Dedifferentiated amniotic fluid mesenchymal stem cell (primary cell): ENCODE measurements at regions not wholly inside any gene's neighbourhood (a gene's known extent, or its start where the extent isn't known, plus 50 kb on each side); places are given as distances from the start of the nearest gene placed in this dataset.

Experiments used
- DNase-seq: peaks from one replicate; pipeline ENCODE4 v3.0.0-alpha.2; 2016; ENCODE audit errors: extremely low spot score

DNA sequence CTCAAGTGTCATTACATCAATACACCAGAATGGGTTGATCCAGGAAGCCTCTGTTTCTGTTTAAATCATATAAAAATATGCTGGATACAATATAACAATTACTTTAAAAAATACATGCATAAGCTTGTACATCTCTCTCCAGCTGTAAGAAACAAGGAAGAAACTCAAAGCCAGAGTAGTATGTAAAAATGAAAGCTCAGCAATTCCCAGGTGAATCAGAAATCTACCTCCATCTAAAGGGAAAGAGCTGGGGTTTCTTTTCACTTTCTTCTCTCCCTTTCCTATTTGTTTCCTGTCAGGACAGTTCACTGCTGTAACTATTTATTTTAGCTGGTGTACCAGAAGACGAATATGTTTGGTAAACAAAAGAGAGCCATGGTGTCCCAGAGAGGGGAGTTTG, 301.0 kb upstream of the C1orf87 start:
- DNase-seq = no peak

DNA sequence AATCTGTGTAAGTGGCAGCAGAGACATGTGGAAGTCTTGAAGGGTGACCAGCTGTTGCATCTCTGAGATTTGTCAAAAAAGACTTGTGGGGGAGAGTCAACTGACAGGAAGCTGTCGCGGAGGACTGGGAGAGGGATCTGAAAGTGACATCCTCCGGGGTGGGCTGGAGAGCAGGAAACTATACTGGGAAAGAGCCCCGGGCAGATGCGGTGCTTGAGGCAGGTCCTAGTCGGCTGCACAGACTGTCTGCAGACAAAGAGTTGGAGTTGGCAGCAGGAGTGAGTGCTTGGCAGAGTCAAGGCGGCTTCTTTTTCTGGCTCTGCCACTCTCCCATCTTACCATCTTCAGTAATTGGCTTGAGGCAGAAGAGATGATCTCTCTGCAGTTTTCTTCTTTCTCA, 294.0 kb upstream of the C1orf87 start:
- no peak for DNase-seq

DNA sequence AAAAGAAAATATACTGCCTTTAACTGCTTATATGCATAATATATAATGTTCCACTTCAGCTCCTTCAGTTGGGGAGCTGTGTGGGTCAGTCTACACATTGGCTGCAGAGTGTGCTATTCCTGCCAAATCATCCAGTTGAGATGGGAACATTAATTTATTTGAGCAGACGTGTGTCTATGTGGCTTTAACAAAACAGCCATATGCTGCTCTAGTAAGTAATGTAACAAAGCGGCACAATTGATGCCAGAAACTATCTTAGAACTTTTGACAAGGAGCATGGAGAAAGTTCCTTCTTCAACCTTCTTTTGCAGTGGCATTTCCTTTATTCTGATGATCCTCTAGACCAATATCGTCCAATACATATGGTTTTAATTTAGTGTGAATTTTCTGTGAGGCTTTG, 285.9 kb upstream of the C1orf87 start:
- DNase-seq = no peak

DNA sequence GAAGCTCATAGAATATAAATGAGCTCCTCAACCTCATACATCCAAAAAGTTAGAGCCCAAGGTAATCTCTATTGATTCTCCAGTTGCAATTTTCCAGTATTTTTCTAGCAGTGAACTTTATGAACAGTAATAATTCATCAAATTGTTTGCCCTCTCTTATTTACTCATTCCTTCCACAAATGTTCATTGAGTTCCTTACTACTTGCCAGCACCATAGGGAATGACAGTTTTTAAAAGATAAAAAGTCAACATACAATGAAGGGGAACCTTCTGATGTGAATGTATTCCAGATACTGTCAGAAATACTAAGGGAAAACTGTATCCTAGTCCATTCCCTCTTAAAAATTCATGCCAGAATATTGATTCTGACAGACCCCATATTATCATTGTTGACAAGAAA, 277.0 kb upstream of the C1orf87 start:
- DNase-seq = no peak

DNA sequence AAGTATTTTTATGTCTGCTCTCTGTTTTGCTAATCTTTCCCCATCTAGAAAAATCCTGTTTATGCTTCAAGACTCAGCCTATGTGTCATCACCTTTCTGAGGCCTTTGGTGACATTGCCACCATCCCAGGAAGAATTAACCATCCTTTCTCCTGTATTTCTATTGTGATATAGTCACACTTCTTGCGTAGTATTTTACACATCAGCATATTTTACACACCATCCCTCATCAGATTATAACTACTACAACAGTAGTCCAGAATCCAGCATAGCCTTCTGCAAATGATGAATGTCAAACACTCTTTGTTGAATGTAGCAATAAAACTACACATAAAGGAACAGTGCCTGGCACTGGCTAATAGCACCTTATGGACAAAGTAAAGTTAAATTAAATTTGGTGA, 275.3 kb upstream of the C1orf87 start:
- DNase-seq = no peak

DNA sequence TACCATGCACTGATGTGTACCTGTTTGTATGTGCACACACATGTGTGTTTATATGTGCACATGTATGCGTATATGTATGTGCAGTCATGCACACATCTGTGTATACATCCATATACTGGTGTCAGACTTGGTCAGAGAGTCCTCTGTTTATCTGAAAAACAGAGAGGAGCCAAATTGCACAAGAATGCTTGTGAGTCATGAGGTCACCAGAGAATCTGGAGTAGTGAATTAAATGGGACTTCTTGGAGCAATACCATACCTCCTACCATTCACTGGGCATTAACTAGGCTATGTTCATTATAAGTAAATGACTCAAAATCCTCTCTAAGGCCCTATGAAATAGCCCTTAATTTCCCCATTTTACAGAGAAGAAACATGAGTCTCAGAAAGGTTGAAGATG, 272.1 kb upstream of the C1orf87 start:
- no peak for DNase-seq

DNA sequence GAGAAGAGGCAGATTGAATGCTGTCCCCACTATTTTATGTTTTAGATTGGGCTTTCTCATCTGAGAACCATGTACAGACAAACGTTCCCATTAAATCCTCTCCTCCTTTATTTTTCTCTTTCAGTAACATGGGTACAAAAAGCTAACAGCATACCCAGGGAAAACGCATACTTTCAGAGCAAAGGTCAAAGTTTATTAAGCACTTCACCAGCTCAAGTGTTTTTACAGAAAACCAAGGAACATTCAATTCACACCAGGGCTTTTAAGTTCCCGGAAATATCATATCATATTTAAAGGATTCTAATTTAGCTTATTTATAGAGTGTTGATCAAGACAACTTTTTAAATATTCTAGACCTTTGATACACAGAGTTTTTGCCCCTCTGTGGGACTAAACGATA, 271.5 kb upstream of the C1orf87 start:
- no peak for DNase-seq

DNA sequence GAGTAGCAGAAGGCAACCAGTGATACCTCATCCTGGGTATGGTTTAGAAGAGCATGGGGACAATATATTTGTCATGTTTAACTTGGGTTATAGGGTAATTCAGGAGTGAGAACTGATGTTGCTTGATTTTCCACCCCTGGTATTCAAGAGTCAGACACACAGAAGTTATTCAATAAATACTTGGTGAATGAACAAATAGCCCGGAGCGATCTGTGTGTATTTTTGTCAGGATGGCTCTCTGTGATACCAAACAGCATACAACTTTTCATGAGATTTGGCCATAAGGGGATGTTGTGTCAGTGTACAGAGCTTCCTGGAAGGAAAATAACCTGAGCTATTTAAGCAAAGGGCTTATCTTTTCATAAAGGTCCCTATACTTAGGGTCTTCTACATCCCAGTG, 270.2 kb upstream of the C1orf87 start:
- DNase-seq = no peak

DNA sequence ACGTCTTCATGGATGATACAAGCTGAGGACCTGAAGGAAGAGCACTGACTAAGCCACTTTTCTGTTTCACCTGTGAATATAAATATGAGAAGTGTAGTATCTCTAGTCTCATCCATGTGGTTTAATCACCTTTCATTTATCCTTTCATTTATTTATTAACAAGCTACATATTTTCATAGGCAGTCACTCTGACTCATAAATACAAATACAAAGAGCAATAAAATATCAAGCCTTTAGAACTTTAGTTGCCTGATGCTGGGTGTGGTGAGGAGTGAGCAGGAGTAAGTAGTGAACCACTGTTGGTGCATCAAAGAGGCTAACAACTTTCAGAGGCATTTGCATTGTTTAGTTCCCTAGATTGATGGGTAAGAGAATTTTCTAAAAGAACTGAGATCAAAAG, 269.0 kb upstream of the C1orf87 start:
- no peak for DNase-seq

DNA sequence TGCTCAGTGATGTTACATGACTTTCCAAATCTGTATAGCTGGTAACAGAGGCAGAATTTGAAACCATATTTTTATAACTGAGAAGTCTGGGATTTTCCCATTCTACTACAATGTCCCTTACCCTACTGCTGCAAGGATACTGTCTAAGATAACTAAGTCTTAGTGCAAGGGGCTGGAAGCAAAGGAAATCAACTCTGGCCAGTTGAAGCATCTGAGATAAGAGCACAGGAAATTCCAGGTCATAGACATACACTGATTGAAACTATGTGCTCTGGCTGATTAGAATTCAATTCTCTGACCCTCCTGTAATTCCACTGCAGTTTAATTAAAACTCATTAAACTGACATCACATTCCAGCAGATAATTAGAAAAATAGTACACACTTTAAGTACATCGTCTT, 267.7 kb upstream of the C1orf87 start:
- no peak for DNase-seq

DNA sequence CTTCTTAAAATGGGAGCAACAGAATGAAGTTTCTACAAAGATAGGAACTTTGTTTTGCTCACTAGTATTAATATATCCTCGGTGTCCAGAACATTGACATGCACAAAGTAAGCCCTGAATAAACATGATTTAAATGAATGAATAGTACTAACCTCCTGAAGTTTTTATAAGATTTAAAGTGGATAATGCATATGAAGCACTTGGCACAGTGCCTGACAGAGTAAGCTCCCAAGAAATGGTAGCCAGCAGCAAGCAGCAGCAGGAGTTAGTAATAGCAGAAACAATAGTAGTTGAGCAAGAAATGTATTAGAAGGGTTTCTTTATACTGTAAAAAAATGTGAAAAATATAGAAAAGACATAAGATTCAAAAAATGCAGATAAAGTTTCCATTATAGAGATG, 258.1 kb upstream of the C1orf87 start:
- no peak for DNase-seq

DNA sequence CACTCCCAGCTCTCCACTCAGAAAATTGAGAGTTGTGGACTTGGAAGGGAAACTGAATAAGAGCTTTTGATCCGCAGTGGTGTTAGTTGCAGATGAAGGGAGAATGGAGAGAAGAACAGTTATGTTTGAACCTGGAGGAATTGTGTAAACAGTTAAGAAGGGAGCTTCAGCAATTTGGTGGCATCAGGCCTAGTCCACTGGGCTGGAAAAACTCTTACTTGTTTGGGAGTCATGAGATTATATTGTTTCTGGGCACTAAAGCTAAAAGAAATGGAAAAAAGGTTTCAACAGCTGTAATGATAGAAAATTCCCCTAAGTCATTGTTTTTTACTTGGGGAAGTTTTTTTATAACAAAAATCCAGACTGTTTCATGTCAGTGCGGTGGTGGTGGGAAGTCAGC, 256.1 kb upstream of the C1orf87 start:
- no peak for DNase-seq

DNA sequence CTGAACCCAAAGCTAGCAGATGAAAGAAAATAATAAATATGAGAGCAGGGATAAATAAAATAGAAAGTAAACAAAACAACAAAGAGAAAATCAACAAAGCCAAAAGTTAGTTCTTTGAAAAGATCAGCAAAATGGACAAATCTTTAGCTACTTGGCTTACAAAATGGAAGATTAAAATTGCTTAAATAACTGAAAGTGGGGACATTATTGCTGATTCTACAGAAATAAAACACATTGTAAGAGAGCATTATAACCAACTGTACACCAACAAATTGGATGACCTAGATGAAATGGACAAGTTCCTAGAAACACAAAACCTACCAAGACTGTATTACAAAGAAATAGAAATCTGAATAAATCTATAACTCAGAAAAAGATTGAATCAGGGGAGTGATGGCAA, 238.3 kb upstream of the C1orf87 start:
- no peak for DNase-seq

DNA sequence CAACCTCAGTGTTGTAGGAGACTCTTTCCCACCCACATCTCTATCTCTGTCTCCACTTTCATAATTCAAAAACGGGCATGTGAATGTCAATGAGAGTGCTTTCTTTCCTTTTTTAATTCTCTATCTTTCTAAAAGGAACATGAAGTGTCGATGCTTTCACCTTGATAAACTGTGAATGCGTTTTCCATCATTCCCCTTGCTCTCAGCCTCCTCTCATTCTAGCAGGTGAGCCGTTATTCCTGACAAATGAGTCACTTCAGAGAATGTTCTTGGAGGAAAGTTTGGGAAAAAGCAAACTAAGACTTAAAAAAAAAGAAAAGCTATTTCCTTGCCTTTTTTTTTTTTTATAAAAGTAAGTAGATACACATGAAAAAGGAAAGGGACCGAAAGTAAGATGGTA, 226.0 kb upstream of the C1orf87 start:
- no peak for DNase-seq

DNA sequence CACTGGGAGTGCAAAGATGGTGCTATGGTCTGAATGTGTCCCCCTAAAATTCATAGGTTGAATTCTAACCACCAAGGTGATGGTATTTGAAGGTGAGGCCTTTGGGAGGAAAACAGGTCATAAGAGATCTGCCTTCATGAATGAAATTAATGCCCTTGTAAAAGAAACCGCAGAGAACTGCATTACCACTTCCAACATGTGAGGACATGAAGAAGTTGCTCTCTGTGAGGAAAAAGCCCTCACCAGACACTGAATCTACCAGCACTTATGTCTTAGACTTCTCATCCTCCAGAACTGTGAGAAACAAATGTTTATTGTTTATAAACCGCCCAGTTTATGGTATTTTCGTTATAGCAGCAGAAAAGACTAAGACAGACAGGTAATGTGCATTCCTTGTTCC, 224.7 kb upstream of the C1orf87 start:
- DNase-seq = no peak

DNA sequence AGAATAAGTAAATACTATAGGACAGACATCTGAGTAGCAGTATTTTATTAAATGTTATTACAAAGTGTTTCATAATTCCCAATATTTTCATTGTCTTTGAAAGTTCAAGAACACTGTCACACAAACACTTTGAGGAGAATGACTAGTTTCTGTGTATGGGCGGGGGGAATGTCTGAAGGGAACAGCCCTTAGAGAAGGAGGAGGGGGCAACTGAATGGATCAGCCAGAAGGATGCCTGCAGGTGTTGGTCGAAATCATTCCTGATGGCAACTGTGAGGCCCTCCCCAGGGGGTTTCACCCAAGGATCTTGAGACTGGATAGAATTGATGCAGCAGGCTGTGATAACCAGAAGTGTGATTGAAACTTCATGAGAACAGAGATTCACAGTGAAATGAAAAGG, 223.2 kb upstream of the C1orf87 start:
- no peak for DNase-seq

DNA sequence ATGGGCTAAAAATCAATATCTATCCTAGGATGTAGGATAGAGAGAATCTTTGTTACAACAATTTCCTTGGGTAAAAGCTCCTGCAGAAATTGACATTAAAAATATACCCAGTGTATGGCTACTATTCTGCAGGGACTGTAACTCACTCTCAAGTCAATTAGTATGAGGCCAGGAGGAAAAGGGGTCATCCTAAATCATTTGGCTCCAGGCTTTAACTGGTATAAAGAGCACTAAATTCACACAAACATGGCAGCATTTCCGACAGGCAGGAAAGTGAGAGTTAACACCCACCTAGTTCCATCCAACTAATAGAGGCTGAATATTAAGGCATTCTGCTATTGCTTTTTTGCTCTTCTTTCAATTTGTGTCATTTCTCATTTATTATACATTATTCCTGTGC, 218.6 kb upstream of the C1orf87 start:
- DNase-seq = no peak

DNA sequence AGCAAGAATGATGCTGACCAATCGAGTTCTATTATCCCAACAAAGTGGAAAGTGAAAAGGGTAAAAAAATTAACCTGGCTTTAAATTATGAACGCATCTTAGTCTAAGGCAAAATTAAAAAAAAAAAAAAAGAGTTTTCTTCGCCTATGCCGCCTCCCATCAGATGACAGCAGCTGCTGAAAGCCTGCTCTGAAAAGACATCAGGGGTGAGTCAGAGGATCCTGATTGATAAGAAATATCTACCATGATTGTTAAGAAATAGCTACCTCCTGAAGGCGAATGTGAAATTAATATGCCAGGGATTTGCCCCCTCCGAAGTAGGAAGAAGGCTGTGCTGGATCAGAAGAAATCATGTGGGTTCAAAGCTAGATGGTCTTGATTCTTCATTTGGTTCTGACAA, 216.8 kb upstream of the C1orf87 start:
- no peak for DNase-seq

DNA sequence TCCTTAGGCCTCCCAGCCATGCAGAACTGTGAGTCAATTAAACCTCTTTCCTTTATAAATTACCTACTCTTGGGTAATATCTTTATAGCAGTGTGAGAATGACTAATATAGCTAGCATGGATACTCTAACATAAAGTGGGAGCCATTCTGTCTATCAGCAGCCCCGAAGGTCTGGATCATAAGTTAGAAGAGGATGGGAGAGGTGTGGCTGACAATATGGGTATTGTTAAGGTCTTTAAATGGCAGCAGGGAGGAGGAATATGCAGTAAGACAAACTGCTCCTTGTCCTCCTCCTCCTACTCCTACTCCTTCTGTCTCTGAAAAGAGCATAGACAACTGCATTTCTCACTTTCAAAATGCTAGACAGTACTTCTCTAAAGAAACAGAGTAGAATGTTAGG, 214.0 kb upstream of the C1orf87 start:
- DNase-seq = no peak

DNA sequence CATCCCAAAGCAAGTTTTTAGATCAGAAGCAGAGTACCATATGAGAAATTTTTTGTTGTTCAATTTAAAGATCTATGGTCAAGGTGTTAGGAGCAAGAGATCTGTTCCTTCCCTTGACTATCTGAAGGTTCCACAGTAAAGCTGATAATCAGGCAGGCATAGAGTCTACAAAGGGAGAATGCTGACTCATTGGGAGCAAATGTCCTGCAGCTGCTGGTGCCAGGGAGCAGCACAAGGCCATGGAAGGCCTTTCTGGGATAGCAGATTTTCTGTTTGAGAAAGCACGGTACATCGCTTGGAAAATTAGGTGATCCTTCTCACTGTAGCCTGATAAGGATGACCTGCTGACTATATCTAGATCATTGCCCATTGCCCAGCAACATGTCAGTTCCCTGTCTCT, 210.1 kb upstream of the C1orf87 start:
- no peak for DNase-seq

DNA sequence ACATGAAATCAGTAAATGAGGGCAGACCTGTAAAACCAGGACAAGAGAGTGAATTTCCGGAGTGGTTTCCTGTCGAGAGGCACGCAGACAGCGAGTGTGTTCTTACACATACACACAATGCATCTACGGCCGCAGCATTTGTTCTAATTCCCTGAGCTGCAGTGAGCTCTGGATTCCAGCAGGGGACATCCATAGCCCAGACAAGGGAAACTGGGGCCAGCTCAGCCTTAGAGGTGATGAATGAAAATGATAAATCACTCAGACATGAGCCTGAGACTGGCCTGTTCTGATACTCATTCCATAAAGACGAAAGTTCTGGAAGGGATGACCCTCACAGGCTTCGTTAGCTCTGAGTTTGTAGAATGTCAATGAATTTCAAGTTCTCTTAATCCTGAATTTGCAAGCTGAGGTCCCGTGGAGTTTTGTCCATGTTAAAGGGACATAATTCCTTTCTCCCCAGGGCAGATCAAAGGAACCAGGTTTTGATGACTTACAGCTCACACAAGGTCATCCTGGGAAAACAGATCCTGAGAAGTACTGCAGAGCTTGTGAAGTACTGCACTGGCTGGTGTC, 207.9 kb upstream of the C1orf87 start:
- peak; percentile 86 for DNase-seq

DNA sequence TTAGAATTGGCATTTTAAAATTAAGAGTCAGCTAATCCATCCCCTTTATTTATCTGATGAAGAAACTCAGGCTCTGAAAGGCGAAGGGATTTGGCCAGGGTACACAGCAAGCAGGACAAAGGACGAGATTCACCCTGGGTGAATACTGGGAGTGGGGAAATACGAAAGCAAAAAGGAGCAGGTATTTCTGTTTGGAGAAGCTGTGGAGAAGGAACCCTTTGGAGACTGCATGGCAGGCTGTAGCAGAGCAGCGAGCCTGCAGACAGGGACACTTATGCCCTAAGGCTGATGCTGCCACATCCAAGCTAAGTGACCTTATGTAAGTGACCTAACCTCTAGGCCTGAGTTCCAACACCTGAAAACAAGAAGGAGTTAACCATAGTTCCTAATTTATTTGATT, 207.2 kb upstream of the C1orf87 start:
- no peak for DNase-seq

DNA sequence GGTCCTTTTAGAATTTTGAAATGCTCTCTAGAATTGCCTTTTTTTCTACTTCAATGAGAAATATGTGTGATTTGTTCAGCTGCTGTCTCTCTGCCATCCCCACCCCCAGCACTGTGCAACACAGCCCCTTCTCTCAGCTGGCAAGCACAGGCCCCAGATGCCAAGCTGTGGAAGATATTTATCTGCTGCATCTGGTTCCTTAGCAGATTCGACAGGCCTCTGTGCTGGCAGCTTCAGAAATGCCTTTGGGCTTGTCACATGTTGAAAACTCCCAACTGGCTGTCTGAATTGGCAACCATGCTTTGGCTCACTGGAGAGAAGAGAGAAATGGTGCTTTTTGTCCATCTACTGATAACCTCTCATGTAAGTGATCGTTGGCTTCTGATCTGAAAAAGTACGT, 206.7 kb upstream of the C1orf87 start:
- peak; percentile 55 for DNase-seq

DNA sequence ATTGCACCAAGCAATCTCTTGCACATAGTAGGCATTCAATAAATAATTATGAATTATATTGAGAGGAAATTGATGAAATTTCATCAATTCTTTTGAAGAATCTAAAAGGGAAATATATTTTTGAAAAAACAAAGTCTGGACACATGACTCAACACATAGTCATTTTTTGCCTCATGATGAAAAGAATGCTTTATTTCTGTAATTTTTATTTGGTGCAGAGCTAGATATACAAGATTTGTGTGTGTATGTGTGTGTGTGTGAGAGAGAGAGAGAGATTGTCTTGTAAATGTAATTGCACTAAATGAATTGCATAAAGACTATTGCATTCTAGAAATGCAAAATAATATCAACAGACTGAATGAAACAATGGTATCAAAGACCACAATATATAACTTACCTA, 206.2 kb upstream of the C1orf87 start:
- peak; percentile 57 for DNase-seq

DNA sequence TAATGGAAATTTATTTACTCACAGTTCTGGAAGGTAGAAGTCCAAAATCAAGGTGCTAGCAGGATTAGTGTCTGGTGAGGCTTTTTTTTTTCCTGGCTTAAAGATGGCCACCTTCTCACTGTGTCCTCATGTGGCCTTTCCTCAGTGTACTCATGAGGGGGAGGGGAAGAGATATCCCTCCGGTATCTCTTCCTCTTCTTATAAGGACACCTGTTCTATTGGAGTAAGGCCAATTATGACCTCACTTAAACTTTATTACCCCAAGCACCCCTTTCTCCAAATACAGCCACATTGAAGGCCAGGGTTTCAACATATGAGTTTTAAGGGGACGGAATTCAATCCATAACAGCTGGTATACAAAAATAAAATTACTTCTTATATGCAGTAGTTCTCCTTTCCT, 203.7 kb upstream of the C1orf87 start:
- no peak for DNase-seq
